Fibroblast of skin of left biceps (primary cell): ENCODE measurements at regions not wholly inside any gene's neighbourhood (a gene's known extent, or its start where the extent isn't known, plus 50 kb on each side); places are given as distances from the start of the nearest gene placed in this dataset.
"Not testable (repeated sequence)": the region's sequence is repeated elsewhere in the genome, so short reads cannot be mapped to it uniquely, and the experiment has no call there.

Experiments
- DNase-seq, 2 experiments: peaks; one replicate each; pipeline ENCODE4 v3.0.0-alpha.2; 2013; ENCODE audit warnings: low read depth in 2 of 2

GRCh38 chr9:75282047-75282446 is 193.7 kb downstream of the OSTF1 start:
- DNase-seq = no peak

- no peak for DNase-seq
Observed at GRCh38 chr9:75289332-75289731, 201.0 kb downstream of the OSTF1 start.

GRCh38 chr9:75299324-75299723 is 211.0 kb downstream of the OSTF1 start:
- no peak for DNase-seq

- DNase-seq = no peak
Observed at GRCh38 chr9:75333624-75334023, 245.3 kb downstream of the OSTF1 start.

GRCh38 chr9:75358846-75359245 is 270.5 kb downstream of the OSTF1 start:
- no peak for DNase-seq

- no peak for DNase-seq
Observed at GRCh38 chr9:75359638-75360037, 271.3 kb downstream of the OSTF1 start.

- no peak for DNase-seq
Observed at GRCh38 chr9:75360252-75360651, 271.9 kb downstream of the OSTF1 start.

GRCh38 chr9:75362446-75362845 is 274.1 kb downstream of the OSTF1 start:
- not testable (repeated sequence) for DNase-seq

GRCh38 chr9:75365196-75365595 is 276.9 kb downstream of the OSTF1 start:
- no peak for DNase-seq

GRCh38 chr9:75369989-75370388 is 281.7 kb downstream of the OSTF1 start:
- DNase-seq = no peak

- no peak for DNase-seq
Observed at GRCh38 chr9:75372499-75373268, 284.4 kb downstream of the OSTF1 start.

GRCh38 chr9:75376680-75377254 is 288.5 kb downstream of the OSTF1 start:
- no peak for DNase-seq

- no peak for DNase-seq
Observed at GRCh38 chr9:75378036-75378435, 289.7 kb downstream of the OSTF1 start.

GRCh38 chr9:75378926-75379325 is 290.6 kb downstream of the OSTF1 start:
- DNase-seq = no peak

GRCh38 chr9:75382126-75382525 is 293.8 kb downstream of the OSTF1 start:
- no peak for DNase-seq

GRCh38 chr9:75383420-75384034 is 295.2 kb downstream of the OSTF1 start:
- DNase-seq = not testable (repeated sequence)

- DNase-seq = no peak
Observed at GRCh38 chr9:75385236-75385635, 296.9 kb downstream of the OSTF1 start.

- DNase-seq = no peak
Observed at GRCh38 chr9:75389101-75389500, 300.8 kb downstream of the OSTF1 start.

- no peak for DNase-seq
Observed at GRCh38 chr9:75390951-75391350, 302.6 kb downstream of the OSTF1 start.

GRCh38 chr9:75391497-75391896 is 303.2 kb downstream of the OSTF1 start:
- no peak for DNase-seq

- DNase-seq = no peak
Observed at GRCh38 chr9:75395336-75395735, 307.0 kb downstream of the OSTF1 start.

GRCh38 chr9:75397836-75398235 is 309.5 kb downstream of the OSTF1 start:
- DNase-seq = no peak

- no peak for DNase-seq
Observed at GRCh38 chr9:75408391-75408790, 320.1 kb downstream of the OSTF1 start.
